MM.1S (cell line): ENCODE measurements at regions not wholly inside any gene's neighbourhood (a gene's known extent, or its start where the extent isn't known, plus 50 kb on each side); places are given as distances from the start of the nearest gene placed in this dataset.

ENCODE experiments used
- DNase-seq: peaks from one replicate; pipeline ENCODE4 v3.0.0-alpha.2; 2015
- H2AFZ ChIP-seq: fragments of 300-600 bp; sonication (generic); 2 replicates; pipeline ENCODE4 v1.6.0; 2016; ENCODE audit warnings: antibody characterized with exemption, low read length
- H3F3A ChIP-seq: fragments of 300-600 bp; sonication (generic); 2 replicates; pipeline ENCODE4 v1.6.1; 2016; ENCODE audit warnings: mild to moderate bottlenecking, antibody characterized with exemption, low read length, moderate library complexity, mixed read lengths; ENCODE audit not compliant: insufficient read depth
- H3K27ac ChIP-seq: fragments of 300-600 bp; sonication (generic); 2 replicates; pipeline ENCODE4 v1.5.1; 2016; ENCODE audit warnings: mild to moderate bottlenecking, low read length
- H3K27me3 ChIP-seq: fragments of 300-600 bp; sonication (generic); replicated peaks from 2 replicates; pipeline ENCODE4 v1.6.0; 2016; ENCODE audit warnings: low read length; ENCODE audit not compliant: insufficient read depth
- H3K36me3 ChIP-seq: fragments of 300-600 bp; sonication (generic); replicated peaks from 2 replicates; pipeline ENCODE4 v1.6.1; 2016; ENCODE audit warnings: mild to moderate bottlenecking, low read length, mixed read lengths; ENCODE audit not compliant: insufficient read depth
- H3K4me1 ChIP-seq: fragments of 300-600 bp; sonication (generic); 2 replicates; pipeline ENCODE4 v1.6.1; 2016; ENCODE audit warnings: low read length, mixed read lengths
- H3K4me2 ChIP-seq: fragments of 300-600 bp; sonication (generic); 2 replicates; pipeline ENCODE4 v1.6.0; 2016; ENCODE audit warnings: low read depth, low read length
- H3K4me3 ChIP-seq: fragments of 300-600 bp; sonication (generic); 2 replicates; pipeline ENCODE4 v1.5.1; 2016; ENCODE audit warnings: low read length, mixed read lengths
- H3K79me2 ChIP-seq: fragments of 300-600 bp; sonication (generic); 2 replicates; pipeline ENCODE4 v1.6.1; 2016; ENCODE audit warnings: mixed run types, low read length, mixed read lengths
- H3K9ac ChIP-seq: fragments of 300-600 bp; sonication (generic); 2 replicates; pipeline ENCODE4 v1.6.1; 2016; ENCODE audit warnings: low read length, mixed read lengths
- H3K9me2 ChIP-seq: fragments of 300-600 bp; sonication (generic); replicated peaks from 2 replicates; pipeline ENCODE4 v1.6.1; 2016; ENCODE audit warnings: mild to moderate bottlenecking, low read length, mixed read lengths; ENCODE audit not compliant: insufficient read depth
- H3K9me3 ChIP-seq: fragments of 300-600 bp; sonication (generic); replicated peaks from 2 replicates; pipeline ENCODE4 v1.6.1; 2016; ENCODE audit warnings: mild to moderate bottlenecking, low read length, mixed read lengths; ENCODE audit not compliant: insufficient read depth
- H4K20me1 ChIP-seq: fragments of 300-600 bp; sonication (generic); 2 replicates; pipeline ENCODE4 v1.6.1; 2016; ENCODE audit warnings: mild to moderate bottlenecking, low read length, moderate library complexity, mixed read lengths; ENCODE audit not compliant: insufficient read depth
- EZH2 ChIP-seq: fragments of 300-600 bp; sonication (generic); optimal IDR thresholded peaks from 2 replicates; pipeline ENCODE3; 2017; ENCODE audit warnings: low read depth, mild to moderate bottlenecking, antibody characterized with exemption, low read length, mixed read lengths
- EZH2phosphoT487 ChIP-seq: fragments of 300-600 bp; sonication (generic); IDR thresholded peaks from 2 replicates; pipeline ENCODE4 v1.6.1; 2018; ENCODE audit warnings: antibody characterized with exemption, low read length
- TF ChIP-seq, protein P1 (sequence below): fragments of 300-600 bp; sonication (generic); IDR thresholded peaks from 2 replicates; pipeline ENCODE4 v1.5.1; 2016; ENCODE audit warnings: antibody characterized with exemption, low read length, mixed read lengths

- Histone ChIP-seq H3K9me2 (no peaks in the 10 kb centered on the region), H3K9me3 (no peaks in the 10 kb centered on the region), H3K4me1 (no peaks in the 10 kb centered on the region), H3K9ac (no peak overlapping the region), H3K4me2 (no peak overlapping the region), H3K27ac (no peak overlapping the region), H4K20me1 (no peaks in the 10 kb centered on the region), H3F3A (no peaks in the 10 kb centered on the region), H3K36me3 (no peaks in the 10 kb centered on the region), H2AFZ (no peak overlapping the region), H3K79me2 (no peaks in the 10 kb centered on the region), H3K4me3 (no peak overlapping the region), H3K27me3 (peaks cover 14% of the 10 kb centered on the region)
- TF ChIP-seq EZH2 (no peak), EZH2phosphoT487 (no peak)
- TF ChIP-seq, protein P1, sequence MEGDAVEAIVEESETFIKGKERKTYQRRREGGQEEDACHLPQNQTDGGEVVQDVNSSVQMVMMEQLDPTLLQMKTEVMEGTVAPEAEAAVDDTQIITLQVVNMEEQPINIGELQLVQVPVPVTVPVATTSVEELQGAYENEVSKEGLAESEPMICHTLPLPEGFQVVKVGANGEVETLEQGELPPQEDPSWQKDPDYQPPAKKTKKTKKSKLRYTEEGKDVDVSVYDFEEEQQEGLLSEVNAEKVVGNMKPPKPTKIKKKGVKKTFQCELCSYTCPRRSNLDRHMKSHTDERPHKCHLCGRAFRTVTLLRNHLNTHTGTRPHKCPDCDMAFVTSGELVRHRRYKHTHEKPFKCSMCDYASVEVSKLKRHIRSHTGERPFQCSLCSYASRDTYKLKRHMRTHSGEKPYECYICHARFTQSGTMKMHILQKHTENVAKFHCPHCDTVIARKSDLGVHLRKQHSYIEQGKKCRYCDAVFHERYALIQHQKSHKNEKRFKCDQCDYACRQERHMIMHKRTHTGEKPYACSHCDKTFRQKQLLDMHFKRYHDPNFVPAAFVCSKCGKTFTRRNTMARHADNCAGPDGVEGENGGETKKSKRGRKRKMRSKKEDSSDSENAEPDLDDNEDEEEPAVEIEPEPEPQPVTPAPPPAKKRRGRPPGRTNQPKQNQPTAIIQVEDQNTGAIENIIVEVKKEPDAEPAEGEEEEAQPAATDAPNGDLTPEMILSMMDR, result no peak
- no peak for DNase-seq
These were observed 87.3 kb upstream of the PRR23E start for GRCh38 chr3:127105587-127105986.

- Histone ChIP-seq H4K20me1 (no peaks in the 10 kb centered on the region), H2AFZ (no peak overlapping the region), H3K9ac (no peak overlapping the region), H3K4me3 (no peak overlapping the region), H3K79me2 (no peaks in the 10 kb centered on the region), H3F3A (no peaks in the 10 kb centered on the region), H3K27me3 (peaks cover 12% of the 10 kb centered on the region), H3K36me3 (no peaks in the 10 kb centered on the region), H3K9me2 (no peaks in the 10 kb centered on the region), H3K4me2 (no peak overlapping the region), H3K4me1 (no peaks in the 10 kb centered on the region), H3K9me3 (no peaks in the 10 kb centered on the region), H3K27ac (no peak overlapping the region)
- no peak for DNase-seq
- TF ChIP-seq, protein P1, result no peak
- TF ChIP-seq EZH2 (no peak), EZH2phosphoT487 (no peak)
These were observed 86.9 kb upstream of the PRR23E start for GRCh38 chr3:127106053-127106452.

DNA sequence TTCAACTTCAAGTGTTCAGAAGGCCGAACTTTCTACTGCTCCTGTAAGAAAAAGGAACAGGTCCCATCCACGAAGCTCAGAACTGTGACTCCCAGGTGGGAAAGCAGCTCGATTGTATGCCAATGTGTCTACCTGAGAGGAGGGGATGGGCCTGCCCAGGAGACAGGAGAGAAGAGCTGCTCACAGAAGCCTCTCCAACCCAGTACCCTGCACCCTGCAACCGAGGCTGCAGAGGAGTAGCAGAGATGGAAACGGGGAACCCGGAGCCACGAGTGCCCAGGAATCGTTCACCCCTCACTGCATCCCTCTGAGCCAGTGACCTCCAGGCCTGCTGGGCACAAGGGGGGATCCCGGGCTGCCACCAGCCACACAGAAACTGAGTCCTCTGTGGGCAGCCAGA, 86.5 kb upstream of the PRR23E start:
- H3K79me2 ChIP-seq, result no peaks in the 10 kb centered on the region
- no peaks in the 10 kb centered on the region for H3K4me1 ChIP-seq
- no peaks in the 10 kb centered on the region for H3F3A ChIP-seq
- no peak for DNase-seq
- no peak overlapping the region for H3K27ac ChIP-seq
- H3K27me3 ChIP-seq, result peaks cover 8% of the 10 kb centered on the region
- TF ChIP-seq EZH2phosphoT487 (no peak), EZH2 (no peak)
- TF ChIP-seq, protein P1, result no peak
- H3K36me3 ChIP-seq, result no peaks in the 10 kb centered on the region
- H3K9ac ChIP-seq, result no peak overlapping the region
- no peak overlapping the region for H3K4me2 ChIP-seq
- H2AFZ ChIP-seq, result no peak overlapping the region
- no peak overlapping the region for H3K4me3 ChIP-seq
- no peaks in the 10 kb centered on the region for H3K9me3 ChIP-seq
- H3K9me2 ChIP-seq, result no peaks in the 10 kb centered on the region
- no peaks in the 10 kb centered on the region for H4K20me1 ChIP-seq
